ENCODE measurements at regions not wholly inside any gene's neighbourhood (a gene's known extent, or its start where the extent isn't known, plus 50 kb on each side); places are given as distances from the start of the nearest gene placed in this dataset.
"Not testable (repeated sequence)": the region's sequence is repeated elsewhere in the genome, so short reads cannot be mapped to it uniquely, and the experiment has no call there.

- TF ChIP-seq CTCF (IDR thresholded peaks at IDR 0.05; ENCODE audit: low read length, missing control alignments) = no peak
- no peak for DNase-seq (ENCODE audit: low read depth)
- no peak overlapping the region for H3K4me3 ChIP-seq (replicated peaks; ENCODE audit: low read depth, low read length)
These were observed 118.9 kb downstream of the GATA3 start for GRCh38 chr10:8173243-8173865.

GRCh38 chr10:8173866-8174243, 119.4 kb downstream of the GATA3 start:
- no peak overlapping the region for H3K4me3 ChIP-seq (replicated peaks; ENCODE audit: low read depth, low read length)
- no peak for TF ChIP-seq CTCF (IDR thresholded peaks at IDR 0.05; ENCODE audit: low read length, missing control alignments)
- no peak for DNase-seq (ENCODE audit: low read depth)

- DNase-seq (ENCODE audit: low read depth) = no peak
- no peak overlapping the region for H3K4me3 ChIP-seq (replicated peaks; ENCODE audit: low read depth, low read length)
- no peak for TF ChIP-seq CTCF (IDR thresholded peaks at IDR 0.05; ENCODE audit: low read length, missing control alignments)
These were observed 120.3 kb downstream of the GATA3 start for GRCh38 chr10:8174762-8175161.

GRCh38 chr10:8177526-8177925, 123.0 kb downstream of the GATA3 start:
- not testable (repeated sequence) for H3K4me3 ChIP-seq (replicated peaks; ENCODE audit: low read depth, low read length); DNase-seq (ENCODE audit: low read depth)

- not testable (repeated sequence) for DNase-seq (ENCODE audit: low read depth)
These were observed 125.3 kb downstream of the GATA3 start for GRCh38 chr10:8179773-8180172.

GRCh38 chr10:8180360-8181109, 126.0 kb downstream of the GATA3 start:
- no peak overlapping the region for H3K4me3 ChIP-seq (replicated peaks; ENCODE audit: low read depth, low read length)
- no peak for DNase-seq (ENCODE audit: low read depth)
- no peak for TF ChIP-seq CTCF (IDR thresholded peaks at IDR 0.05; ENCODE audit: low read length, missing control alignments)

More at GRCh38 chr10:8179773-8180172, 125.3 kb downstream of the GATA3 start:
- H3K4me3 ChIP-seq (replicated peaks; ENCODE audit: low read depth, low read length) = not testable (repeated sequence)

- DNase-seq (ENCODE audit: low read depth) = no peak
- no peak overlapping the region for H3K4me3 ChIP-seq (replicated peaks; ENCODE audit: low read depth, low read length)
- TF ChIP-seq CTCF (IDR thresholded peaks at IDR 0.05; ENCODE audit: low read length, missing control alignments) = no peak
These were observed 127.1 kb downstream of the GATA3 start for GRCh38 chr10:8181496-8182157.
